ENCODE measurements at regions not wholly inside any gene's neighbourhood (a gene's known extent, or its start where the extent isn't known, plus 50 kb on each side); places are given as distances from the start of the nearest gene placed in this dataset.

DNA sequence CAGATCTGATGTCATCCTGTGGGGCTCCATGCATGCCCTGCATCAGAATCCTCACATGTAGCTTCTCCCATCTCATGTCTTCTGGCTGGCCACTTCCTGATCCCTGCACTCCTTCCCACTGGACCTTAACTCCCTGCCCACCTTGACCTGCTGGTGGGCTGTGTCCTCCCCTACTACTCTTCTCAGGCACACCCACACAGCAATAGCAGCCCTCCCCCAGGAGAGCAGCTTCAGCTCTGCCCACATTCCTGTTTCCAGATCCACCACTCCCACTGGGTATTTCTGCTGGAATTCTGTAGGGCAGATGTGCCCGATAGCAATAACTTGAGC is 137.0 kb upstream of the HS6ST1 start:
- intact Hi-C loops (cut with DNase I): no loop called here
- DNase-seq (ENCODE audit: low spot score) (peak; percentile 14), ATAC-seq (no peak)

DNA sequence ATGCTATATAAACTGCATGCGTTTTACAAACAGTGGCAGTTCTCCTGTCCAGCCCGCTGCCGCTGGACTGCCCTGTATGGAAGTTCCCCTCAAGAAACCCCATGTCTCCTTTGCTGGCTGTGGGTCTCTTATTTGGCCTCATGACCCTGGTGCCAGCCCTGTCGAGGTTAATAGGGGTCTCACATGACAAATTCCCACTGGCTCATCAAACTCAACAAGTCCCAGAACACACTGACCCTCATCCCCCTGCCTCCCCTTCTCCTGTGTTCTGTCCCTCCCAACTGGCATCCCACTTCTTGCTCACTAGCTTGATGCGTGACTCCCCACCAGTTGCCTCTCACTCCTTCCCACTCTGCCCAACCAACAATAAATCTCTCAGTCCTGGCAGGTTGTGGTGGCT is 137.6 kb upstream of the HS6ST1 start:
- intact Hi-C loops (cut with DNase I): no loop called here
- no peak for ATAC-seq
- peak; percentile 18 for DNase-seq (ENCODE audit: low spot score)

DNA sequence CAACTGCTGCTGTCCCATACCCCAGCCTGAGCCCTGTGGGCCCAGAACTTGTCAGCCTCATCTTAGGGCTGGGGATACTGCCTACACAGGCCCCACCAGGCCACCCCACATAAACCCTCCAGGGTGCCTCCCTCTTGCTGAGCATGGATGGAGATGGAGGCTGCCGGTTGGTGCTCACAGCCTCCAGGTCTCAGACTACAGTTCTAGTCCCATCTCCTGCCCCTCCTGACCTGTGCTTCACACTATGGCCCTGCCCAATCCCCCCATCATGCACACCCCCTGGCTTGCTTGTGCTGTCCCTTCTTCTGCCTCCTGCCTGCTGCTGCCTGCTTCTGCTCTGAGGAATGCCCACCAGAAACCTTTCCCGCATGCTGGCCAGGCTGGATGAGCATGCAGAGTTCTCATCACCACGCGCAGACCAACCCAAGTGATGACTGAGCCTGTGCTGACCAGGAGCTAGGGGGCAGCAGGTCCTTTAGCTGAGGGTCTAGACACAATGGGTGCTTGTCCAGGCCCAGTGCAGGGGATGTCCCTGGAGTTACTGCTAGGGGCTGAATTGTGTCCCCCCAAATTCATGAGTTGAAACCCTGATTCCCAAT is 138.4 kb upstream of the HS6ST1 start:
- no peak for ATAC-seq
- peak; percentile 26 for DNase-seq (ENCODE audit: low spot score)
- intact Hi-C loops (cut with DNase I): no loop called here

DNA sequence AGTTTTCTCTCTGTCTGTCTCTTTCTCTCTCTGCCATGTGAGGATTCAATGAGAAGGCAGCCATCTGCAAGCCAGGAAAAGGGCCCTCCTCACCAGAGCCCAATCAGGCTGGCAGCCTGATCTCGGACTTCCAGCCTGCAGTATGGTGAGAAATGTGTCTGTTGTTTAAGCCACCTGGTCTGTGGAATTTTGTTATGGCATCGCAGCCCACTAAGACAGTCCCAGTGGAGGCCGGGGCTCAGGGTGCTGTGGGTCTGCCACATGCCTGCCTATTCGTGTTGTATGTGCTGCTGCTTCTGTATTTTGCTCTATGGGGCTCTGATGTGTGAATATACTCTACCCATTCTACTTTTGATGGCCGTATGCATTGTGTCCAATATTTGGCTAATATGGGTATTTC is 139.0 kb upstream of the HS6ST1 start:
- ATAC-seq (no peak), DNase-seq (ENCODE audit: low spot score) (peak; percentile 21)

DNA sequence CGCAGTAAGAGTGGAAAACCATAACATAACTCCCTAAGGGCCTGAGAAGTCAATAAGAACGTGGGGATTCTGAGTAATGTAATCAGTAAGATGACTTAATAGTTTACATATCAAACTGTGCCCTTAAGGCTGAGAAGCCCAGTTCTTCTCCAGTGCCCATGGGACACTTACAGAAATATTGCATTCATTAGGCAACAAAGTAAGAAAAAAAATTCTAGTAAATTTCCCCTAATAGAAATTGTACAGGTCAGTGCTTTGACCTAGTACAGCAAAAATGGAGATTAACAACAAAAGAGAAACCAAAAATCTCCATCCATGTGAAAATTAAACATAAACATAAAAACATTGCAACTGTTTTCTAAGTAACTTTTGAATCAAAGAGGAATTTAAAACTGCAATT is 139.8 kb upstream of the HS6ST1 start:
- DNase-seq (ENCODE audit: low spot score): no peak
- intact Hi-C loops (cut with DNase I): no loop called here
- no peak for ATAC-seq

More for the DNA sequence above, 139.0 kb upstream of the HS6ST1 start:
- intact Hi-C loops (cut with DNase I): no loop called here

DNA sequence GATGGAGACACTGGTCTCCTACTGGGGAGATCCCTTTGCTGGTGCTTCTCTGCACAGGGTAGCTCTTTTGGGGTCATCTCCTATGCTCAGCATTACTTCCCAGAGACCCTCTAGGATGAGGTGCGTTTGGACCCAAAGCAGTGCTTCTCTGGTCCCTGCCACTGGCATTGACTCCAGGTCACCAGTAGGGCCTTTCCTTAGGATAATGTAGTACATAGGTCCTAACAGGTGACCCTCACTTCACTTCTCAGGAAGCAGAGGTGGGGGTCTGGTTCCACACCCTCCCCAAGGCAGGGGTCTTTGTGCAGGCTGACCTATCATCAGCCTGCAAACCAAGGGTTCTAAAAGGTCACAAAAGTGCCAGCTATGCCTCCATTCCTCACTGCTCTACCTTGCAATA is 145.8 kb upstream of the HS6ST1 start:
- intact Hi-C loops (cut with DNase I): no loop called here
- no peak for ATAC-seq

DNA sequence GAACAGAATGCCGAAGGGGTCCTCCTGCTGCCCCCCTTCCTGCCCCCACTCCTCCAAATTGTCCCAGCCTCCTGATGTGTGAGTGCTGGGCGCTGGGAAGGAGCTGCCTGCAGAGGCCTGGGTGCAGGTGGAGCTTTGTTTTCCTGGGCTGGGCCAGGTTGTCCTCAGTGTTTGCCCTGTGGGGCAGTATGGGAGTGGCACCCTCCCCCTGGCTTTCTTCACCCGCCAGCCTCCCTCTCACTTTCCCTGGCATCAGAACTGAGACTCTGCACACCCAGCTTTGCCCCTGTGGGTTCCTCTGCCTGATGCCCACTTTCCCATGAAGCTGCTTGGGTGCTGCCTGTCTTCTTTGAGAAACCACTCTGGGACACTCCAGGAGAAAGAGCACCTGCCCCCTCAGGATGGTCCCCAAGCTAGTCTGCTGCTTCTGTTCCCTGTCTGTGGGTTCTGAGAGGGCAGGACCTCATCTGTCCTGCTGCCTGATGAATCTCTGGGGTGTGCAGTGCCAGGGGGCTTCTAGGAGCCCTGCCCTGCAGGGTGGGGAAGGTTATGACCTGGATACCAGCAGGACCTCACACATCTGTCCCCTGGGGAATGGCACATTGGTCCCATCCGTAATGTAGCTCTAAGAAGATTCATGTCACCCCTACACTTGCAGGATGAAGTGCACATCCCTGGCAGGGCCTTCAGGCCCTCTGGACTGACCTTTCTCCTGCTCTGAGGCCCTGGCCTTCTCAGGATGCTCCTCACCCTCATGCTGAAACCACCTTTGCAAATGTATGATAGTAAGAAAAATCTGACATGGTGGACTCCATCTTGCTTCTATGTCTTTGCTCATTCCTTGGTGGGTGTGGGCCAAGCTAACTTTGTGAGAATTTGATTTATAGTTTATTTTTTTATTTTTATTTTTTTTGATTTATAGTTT is 146.8 kb upstream of the HS6ST1 start:
- ATAC-seq: no peak
- DNase-seq (ENCODE audit: low spot score): no peak
- intact Hi-C loops (cut with DNase I): no loop called here

More for the DNA sequence above, 145.8 kb upstream of the HS6ST1 start:
- no peak for DNase-seq (ENCODE audit: low spot score)

DNA sequence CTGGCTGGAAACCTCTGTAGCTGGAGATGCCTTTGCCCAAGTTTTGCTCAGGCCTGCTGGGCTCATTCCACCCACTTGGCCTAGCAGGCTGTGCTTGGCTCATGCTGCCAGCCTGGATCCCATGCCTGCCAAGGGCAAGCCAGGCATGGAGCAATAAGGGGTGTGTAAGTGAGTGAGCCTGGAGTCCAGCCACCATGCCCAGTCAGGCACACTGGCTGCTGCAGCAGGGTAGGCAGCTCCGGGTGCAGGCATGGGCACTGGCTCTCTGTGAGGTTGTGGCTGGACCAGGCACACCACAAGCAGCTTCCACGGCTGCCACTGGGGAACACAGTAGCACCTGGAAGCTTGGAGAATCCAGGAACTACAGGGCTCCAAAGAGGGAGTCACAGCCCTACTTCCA is 147.7 kb upstream of the HS6ST1 start:
- ATAC-seq: peak; percentile 68
- intact Hi-C loops (cut with DNase I): no loop called here
- DNase-seq (ENCODE audit: low spot score): no peak

DNA sequence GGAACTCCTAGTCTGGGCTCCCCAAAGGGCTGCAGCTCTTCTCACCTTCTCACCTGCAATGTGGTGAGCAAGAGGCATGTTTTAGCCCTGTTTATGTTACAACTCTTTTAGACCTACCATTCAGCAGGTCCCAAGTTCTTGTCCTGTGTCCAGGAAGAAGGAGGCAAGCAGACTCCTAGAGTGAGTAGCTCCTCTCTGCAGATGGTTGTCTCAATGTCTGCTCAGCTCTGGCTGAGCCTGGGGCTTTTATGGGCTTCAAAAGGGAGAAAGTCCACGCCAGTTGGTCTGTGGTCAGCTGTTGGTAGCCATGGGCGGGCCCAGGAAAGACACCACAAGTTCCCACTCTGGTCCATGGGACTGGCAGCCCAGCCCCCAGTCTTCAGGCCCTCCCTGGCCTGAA is 148.1 kb upstream of the HS6ST1 start:
- intact Hi-C loops (cut with DNase I): no loop called here
- DNase-seq (ENCODE audit: low spot score) (no peak), ATAC-seq (no peak)

DNA sequence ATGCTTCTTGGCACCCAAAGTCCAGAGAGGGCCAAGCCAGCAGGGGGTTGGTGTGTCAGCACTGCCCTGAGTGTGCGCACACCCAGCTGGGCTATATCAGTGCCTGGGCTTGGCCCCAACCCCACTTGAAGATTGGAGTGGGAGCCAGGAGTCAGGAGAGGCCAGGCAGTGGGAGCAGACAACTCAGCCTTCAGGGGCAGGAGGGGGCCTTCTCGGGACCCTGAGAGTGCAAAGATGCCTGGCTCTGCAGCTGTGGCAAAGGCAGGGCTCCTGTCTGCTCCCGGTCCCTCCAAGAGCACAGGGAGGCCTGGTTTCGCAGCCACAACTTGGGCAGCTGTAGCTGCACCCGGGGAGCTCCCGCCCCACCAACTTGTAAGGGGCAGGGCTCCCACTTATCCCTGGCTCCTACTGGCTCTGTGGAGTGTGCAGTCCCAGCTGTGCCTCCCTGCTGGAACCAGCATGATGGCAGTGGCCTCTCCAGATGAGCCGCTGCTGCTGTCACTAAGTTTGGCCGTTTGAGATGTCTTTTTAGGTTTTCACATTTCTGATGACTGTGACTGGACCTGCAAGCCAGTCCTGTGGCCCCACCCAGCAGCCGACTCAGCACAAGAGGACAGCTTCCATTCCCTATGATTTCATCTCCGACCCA is 148.8 kb upstream of the HS6ST1 start:
- peak; percentile 26 for ATAC-seq
- no peak for DNase-seq (ENCODE audit: low spot score)
- intact Hi-C loops (cut with DNase I): no loop called here

DNA sequence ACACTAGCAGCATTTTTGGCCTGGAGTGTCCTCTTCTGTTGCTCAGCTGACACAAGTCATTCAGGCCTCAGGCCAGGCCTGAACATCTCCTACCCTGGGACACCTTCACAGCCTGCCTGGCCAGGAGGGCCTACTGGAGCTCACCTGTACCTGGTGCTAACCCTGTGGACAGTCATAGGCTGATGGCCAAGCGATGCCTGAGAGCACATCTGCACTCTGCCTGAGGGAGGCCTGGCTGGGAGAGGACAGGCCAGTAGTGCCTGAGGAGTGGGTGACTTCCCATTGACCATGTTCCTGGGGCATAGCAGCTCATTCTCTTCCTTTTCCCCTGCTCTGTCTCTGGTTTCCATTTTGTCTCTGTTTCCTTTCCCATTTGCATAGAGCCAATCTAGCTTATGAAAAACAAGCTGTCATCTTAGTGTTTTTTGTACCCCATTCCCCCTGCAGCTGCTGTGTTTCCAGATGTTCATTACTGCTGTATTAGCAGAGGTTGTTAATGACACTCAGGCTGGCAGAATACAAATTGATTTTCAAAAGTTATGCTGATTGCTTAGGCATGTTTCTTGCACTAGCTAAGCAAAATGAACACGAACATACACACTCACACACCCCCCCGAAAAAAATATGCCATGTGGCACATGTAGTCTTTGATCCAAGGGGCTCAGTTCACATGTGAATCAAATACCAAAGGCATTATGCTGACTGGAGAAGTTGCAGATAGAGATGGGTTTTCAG is 149.7 kb upstream of the HS6ST1 start:
- ATAC-seq (no peak), DNase-seq (ENCODE audit: low spot score) (no peak)

DNA sequence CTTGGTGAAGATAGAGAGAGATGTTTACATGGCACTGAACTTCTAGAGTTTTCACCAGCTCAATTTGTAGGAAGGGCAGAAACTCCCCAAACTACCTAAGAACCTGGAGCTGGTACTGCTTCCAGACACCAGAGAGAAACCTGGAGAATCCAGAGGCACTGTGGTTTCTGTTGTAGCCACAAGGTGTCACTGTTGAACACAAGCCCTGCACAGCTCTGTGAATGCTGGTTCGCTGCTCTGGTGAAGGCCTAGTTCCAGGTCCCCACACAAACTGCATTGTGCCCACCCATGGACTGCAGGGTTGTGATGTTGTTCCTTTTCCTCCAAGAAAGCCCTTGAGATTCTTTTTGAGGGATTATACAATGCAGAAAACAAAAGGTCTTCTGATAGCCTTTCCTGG is 150.5 kb upstream of the HS6ST1 start:
- no peak for DNase-seq (ENCODE audit: low spot score)
- intact Hi-C loops (cut with DNase I): no loop called here
- no peak for ATAC-seq

More for the DNA sequence above, 149.7 kb upstream of the HS6ST1 start:
- intact Hi-C loops (cut with DNase I): no loop called here

DNA sequence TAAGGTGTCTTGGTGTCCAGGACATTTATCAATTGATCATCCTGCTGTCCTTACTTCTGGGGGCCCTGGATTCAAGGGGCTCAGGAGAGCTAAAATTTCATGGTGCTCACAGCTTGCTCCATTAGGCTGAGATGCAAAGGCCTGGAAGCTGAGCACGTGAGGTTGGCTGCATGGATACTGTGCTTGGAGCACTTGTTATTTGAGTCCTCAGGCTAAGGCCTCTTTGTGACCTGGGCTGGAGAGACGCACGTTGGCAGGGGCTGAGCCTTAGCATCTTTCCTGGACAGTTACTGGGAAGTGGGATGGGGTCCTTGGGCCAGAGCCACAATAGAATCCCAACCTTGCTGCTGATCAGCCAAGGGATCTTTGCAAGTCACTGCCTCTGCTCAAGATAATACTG is 151.2 kb upstream of the HS6ST1 start:
- ATAC-seq: no peak
- intact Hi-C loops (cut with DNase I): no loop called here
- no peak for DNase-seq (ENCODE audit: low spot score)

DNA sequence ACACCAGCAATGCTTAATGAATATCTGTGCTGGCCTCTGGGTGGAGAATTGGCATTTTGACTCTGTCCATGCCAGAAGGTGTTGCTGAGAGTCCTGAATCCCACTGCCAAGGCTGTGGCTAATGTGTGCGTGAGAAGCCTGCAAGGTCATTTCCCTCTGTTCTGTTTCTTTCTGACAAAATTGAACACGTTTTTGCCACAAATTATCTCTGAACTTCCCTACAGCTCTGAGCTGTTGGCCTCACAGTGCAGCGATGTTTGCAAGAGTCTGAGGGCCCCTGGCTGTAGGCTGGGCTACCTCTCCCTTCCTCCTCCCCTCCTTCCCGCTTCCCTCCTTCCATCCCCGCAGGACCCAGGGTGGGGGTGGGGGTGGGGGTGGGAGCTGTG is 154.1 kb upstream of the HS6ST1 start:
- peak; percentile 82 for ATAC-seq
- no peak for DNase-seq (ENCODE audit: low spot score)
- intact Hi-C loops (cut with DNase I): no loop called here

DNA sequence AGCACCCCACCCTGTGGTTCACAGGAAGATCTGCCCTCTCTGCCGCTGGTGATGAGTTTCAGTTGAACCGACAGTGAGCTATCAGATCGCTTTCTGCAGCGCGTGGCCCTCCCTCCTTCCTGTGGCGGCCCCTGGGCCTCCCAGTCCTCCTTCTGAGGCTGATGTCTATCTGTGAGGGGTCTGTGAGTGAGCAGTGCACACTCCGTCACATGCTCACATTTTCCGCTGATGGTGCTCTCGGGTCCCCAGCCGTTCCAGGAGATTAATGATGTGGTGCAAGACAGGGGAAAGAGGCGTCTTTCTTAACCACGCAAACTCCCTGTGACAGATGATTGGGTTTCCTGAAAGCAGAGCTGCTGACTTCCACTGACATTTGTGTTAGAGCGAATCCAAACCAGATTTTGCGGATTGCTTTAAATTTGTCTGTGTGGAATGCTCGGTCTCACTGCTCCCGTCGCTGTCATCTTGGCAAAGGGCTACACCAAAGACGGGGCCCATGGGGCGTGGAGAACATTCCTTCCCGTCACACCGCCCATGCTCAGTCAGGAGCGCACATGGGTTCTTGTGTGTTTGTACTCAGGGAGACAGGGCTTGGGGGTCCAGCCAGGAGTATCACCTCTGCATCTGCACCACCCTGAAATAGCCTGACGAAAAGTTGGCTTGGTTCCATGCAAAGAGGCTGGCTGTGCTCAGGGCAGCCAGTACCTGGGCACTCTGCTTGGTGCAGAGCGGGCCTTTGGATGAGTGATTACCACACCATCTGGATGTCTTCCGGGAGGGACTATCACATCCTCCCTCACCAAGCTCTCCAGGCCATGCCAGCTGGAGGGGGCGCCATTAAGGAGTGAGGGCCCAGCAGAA is 154.7 kb upstream of the HS6ST1 start:
- peak; percentile 74 for ATAC-seq
- no peak for DNase-seq (ENCODE audit: low spot score)
- intact Hi-C loops (cut with DNase I): no loop called here

DNA sequence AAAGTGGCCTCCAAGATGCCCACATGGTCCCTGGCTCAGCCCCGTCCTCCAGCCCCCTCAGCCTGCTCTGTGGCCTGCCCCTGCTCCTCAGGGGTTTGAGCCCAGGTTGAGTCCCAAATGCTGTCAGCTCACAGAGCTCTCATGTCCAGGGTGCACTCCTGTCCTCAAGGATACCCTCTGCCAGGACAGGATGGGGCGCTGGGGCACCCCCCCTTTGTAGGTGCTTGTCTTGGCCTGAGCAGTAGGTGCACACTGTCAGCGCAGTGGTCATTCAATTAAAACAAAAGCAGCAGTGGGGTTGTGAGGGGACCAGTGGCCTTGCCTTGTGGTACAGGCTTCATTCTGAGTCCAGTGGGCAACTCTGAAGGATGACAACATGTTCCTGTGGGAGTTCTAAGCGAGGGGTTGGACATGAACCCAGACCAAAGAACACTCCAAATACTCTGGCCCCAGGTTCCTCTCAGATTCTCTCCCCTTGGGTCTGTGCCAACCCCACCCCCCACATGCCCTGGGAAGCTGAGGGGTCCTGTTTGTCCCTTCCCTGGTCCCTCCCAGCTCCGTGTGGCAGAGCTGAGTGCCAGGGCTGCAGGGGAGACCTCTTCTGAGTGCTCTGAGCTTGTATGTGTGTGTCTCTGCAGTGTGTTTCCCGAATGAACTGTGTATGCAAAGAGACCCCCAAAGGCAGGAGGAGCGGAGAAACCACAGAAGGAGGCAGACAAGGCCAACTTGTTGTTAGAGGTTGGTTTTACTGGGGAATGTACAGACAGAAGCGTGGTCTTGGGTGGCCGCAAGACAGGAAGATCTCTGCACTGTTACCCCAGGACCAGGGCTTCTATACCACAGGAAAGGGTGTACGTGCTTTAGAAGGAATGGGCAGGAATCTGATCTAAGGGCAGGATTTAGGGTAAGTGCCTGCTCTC is 155.6 kb upstream of the HS6ST1 start:
- ATAC-seq: no peak
- DNase-seq (ENCODE audit: low spot score): no peak
- intact Hi-C loops (cut with DNase I): no loop called here

DNA sequence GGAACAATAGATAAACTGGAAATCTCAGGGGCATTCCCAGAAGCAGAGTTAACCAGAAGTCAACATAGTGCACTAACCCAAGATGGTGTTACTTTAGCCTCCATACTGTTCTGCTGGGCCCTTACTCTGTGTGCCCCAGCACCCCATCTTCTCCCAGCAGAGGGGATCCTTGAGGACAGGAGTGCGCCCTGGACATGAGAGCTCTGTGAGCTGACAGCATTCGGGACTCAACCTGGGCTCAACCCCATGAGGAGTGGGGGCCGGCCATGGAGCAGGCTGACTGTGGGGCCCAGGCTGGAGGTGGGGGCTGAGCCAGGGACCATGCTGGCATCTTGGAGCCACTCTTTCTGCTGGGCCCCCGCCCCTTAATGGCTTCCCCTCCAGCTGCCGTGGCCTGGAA is 156.3 kb upstream of the HS6ST1 start:
- DNase-seq (ENCODE audit: low spot score) (no peak), ATAC-seq (no peak)
- intact Hi-C loops (cut with DNase I): no loop called here

All from sciatic nerve (tissue), 2 donors.